GM23338 (cell line): ENCODE measurements at regions not wholly inside any gene's neighbourhood (a gene's known extent, or its start where the extent isn't known, plus 50 kb on each side); places are given as distances from the start of the nearest gene placed in this dataset.

Experiments used
- ATAC-seq: fragments of 200-7000 bp; cut with Tn5 transposase; 3 replicates; pipeline ENCODE4 v1.9.1; 2020
- DNase-seq: peaks from one replicate; pipeline ENCODE4 v3.0.0-alpha.2; 2015; ENCODE audit warnings: low spot score
- H2AFZ ChIP-seq: fragments of 200-600 bp; sonication (generic); 2 replicates; pipeline ENCODE4 v1.8.0; 2016; ENCODE audit warnings: antibody characterized with exemption, mild to moderate bottlenecking, moderate library complexity
- H3F3A ChIP-seq: fragments of 200-600 bp; sonication (generic); replicated peaks from 2 replicates; pipeline ENCODE4 v1.8.0; 2017; ENCODE audit warnings: antibody characterized with exemption, mixed run types, low read depth
- H3K27ac ChIP-seq: fragments of 200-600 bp; sonication (generic); 2 replicates; pipeline ENCODE4 v1.6.1; 2016; ENCODE audit warnings: low read depth
- H3K27me3 ChIP-seq: fragments of 200-600 bp; sonication (generic); 2 replicates; pipeline ENCODE4 v1.8.0; 2016; ENCODE audit warnings: mild to moderate bottlenecking, mixed run types, moderate library complexity; ENCODE audit not compliant: insufficient read depth
- H3K36me3 ChIP-seq: fragments of 200-600 bp; sonication (generic); 2 replicates; pipeline ENCODE4 v1.8.0; 2016; ENCODE audit warnings: mild to moderate bottlenecking; ENCODE audit not compliant: insufficient read depth
- H3K4me1 ChIP-seq: fragments of 200-600 bp; sonication (generic); 2 replicates; pipeline ENCODE4 v1.8.0; 2016; ENCODE audit warnings: mild to moderate bottlenecking, moderate library complexity; ENCODE audit not compliant: insufficient read depth
- H3K4me2 ChIP-seq: fragments of 200-600 bp; sonication (generic); 2 replicates; pipeline ENCODE4 v1.7.1; 2017; ENCODE audit warnings: mixed run types
- H3K4me3 ChIP-seq: fragments of 200-600 bp; sonication (generic); 2 replicates; pipeline ENCODE4 v1.6.1; 2016; ENCODE audit warnings: mixed run types
- H3K79me2 ChIP-seq: fragments of 200-600 bp; sonication (generic); replicated peaks from 2 replicates; pipeline ENCODE4 v1.8.0; 2017; ENCODE audit warnings: mild to moderate bottlenecking; ENCODE audit not compliant: insufficient read depth
- H3K9me2 ChIP-seq: fragments of 200-600 bp; sonication (generic); 2 replicates; pipeline ENCODE4 v1.8.0; 2017; ENCODE audit not compliant: insufficient read depth
- H4K20me1 ChIP-seq: fragments of 200-600 bp; sonication (generic); replicated peaks from 2 replicates; pipeline ENCODE4 v1.8.0; 2017; ENCODE audit warnings: mild to moderate bottlenecking; ENCODE audit not compliant: insufficient read depth
- H3K27ac Mint-ChIP-seq: 2 replicates; pipeline ENCODE4 v1.8.0; 2020; ENCODE audit warnings: inconsistent platforms, mild to moderate bottlenecking, moderate library complexity, mixed read lengths
- H3K27me3 Mint-ChIP-seq: 3 replicates; pipeline ENCODE4 v1.8.0; 2022; ENCODE audit warnings: low read depth, mild to moderate bottlenecking, moderate library complexity, mixed read lengths, inconsistent platforms; ENCODE audit not compliant: insufficient read depth, poor library complexity
- H3K36me3 Mint-ChIP-seq: 3 replicates; pipeline ENCODE4 v1.8.0; 2021; ENCODE audit warnings: low read depth, mild to moderate bottlenecking, inconsistent platforms, moderate library complexity, mixed read lengths
- H3K4me1 Mint-ChIP-seq: 3 replicates; pipeline ENCODE4 v1.8.0; 2020; ENCODE audit warnings: mild to moderate bottlenecking, inconsistent platforms, mixed read lengths
- H3K4me3 Mint-ChIP-seq: 3 replicates; pipeline ENCODE4 v1.8.0; 2021; ENCODE audit warnings: moderate library complexity, mild to moderate bottlenecking, inconsistent platforms, mixed read lengths
- H3K9me3 Mint-ChIP-seq: 3 replicates; pipeline ENCODE4 v1.8.0; 2020; ENCODE audit warnings: moderate library complexity, mild to moderate bottlenecking, inconsistent platforms, mixed read lengths
- CREB1 ChIP-seq: fragments of 250-450 bp; sonication (Bioruptor Pico); IDR thresholded peaks from 2 replicates; pipeline ENCODE4 v1.5.0; 2020; ENCODE audit warnings: low read depth, mild to moderate bottlenecking, moderate library complexity
- EZH2 ChIP-seq: fragments of 200-600 bp; sonication (generic); IDR thresholded peaks from one replicate; pipeline ENCODE4 v1.8.0; 2017; ENCODE audit warnings: antibody characterized with exemption, mild to moderate bottlenecking, low read depth; ENCODE audit not compliant: unreplicated experiment
- EZH2phosphoT487 ChIP-seq: fragments of 200-600 bp; sonication (generic); IDR thresholded peaks from one replicate; pipeline ENCODE4 v1.8.1; 2018; ENCODE audit warnings: antibody characterized with exemption; ENCODE audit not compliant: unreplicated experiment
- JUNB ChIP-seq: IDR thresholded peaks from one replicate; pipeline ENCODE4 v1.6.1; 2016; ENCODE audit warnings: antibody characterized with exemption; ENCODE audit not compliant: unreplicated experiment
- NANOG ChIP-seq: IDR thresholded peaks from 2 replicates; pipeline ENCODE4 v1.6.1; 2016; ENCODE audit warnings: antibody characterized with exemption, borderline replicate concordance
- POLR2AphosphoS5 ChIP-seq: IDR thresholded peaks from 2 replicates; pipeline ENCODE4 v1.6.1; 2016; ENCODE audit warnings: antibody characterized with exemption, low read depth
- ZNF114 ChIP-seq: fragments of 250-450 bp; sonication (Bioruptor Pico); IDR thresholded peaks from 2 replicates; pipeline ENCODE4 v1.5.0; 2020; ENCODE audit warnings: mild to moderate bottlenecking, moderate library complexity
- TF ChIP-seq, protein P1 (sequence below): fragments of 250-450 bp; sonication (Bioruptor Pico); IDR thresholded peaks from 2 replicates; pipeline ENCODE4 v1.5.0; 2020; ENCODE audit warnings: mild to moderate bottlenecking, moderate library complexity
- TF ChIP-seq, protein P2 (sequence below): IDR thresholded peaks from 2 replicates; pipeline ENCODE4 v1.6.1; 2016; ENCODE audit warnings: antibody characterized with exemption
- TF ChIP-seq, protein P3 (sequence below), 2 experiments: fragments of 200-600 bp in 1 of 2; sonication (generic) in 1 of 2; conservative IDR thresholded peaks; 2 replicates each; pipeline versions ENCODE4 v1.5.1 to v1.6.1; 2016 to 2017; ENCODE audit warnings: antibody characterized with exemption in 2 of 2, low read depth in 2 of 2, mild to moderate bottlenecking in 2 of 2, moderate library complexity in 1 of 2

DNA sequence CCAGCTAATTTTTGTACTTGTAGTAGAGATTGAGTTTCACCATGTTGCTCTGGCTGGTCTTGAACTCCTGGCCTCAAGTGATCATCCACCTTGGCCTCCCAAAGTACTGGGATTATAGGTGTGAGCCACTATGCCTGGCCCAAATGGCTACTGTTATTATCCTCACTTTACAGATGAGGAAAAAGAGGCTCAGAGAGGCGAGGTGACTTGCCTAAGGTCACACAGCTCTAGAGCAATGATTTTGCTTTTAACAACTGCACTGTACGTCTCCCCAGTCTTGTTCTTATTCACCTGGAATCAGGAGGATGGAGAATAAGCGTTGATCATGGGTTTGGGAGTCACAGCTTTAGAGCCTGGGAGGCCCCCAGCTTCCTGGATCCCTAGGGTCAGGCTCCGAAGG is 69.8 kb upstream of the NCOR2 start (continued):
- TF ChIP-seq, protein P1, sequence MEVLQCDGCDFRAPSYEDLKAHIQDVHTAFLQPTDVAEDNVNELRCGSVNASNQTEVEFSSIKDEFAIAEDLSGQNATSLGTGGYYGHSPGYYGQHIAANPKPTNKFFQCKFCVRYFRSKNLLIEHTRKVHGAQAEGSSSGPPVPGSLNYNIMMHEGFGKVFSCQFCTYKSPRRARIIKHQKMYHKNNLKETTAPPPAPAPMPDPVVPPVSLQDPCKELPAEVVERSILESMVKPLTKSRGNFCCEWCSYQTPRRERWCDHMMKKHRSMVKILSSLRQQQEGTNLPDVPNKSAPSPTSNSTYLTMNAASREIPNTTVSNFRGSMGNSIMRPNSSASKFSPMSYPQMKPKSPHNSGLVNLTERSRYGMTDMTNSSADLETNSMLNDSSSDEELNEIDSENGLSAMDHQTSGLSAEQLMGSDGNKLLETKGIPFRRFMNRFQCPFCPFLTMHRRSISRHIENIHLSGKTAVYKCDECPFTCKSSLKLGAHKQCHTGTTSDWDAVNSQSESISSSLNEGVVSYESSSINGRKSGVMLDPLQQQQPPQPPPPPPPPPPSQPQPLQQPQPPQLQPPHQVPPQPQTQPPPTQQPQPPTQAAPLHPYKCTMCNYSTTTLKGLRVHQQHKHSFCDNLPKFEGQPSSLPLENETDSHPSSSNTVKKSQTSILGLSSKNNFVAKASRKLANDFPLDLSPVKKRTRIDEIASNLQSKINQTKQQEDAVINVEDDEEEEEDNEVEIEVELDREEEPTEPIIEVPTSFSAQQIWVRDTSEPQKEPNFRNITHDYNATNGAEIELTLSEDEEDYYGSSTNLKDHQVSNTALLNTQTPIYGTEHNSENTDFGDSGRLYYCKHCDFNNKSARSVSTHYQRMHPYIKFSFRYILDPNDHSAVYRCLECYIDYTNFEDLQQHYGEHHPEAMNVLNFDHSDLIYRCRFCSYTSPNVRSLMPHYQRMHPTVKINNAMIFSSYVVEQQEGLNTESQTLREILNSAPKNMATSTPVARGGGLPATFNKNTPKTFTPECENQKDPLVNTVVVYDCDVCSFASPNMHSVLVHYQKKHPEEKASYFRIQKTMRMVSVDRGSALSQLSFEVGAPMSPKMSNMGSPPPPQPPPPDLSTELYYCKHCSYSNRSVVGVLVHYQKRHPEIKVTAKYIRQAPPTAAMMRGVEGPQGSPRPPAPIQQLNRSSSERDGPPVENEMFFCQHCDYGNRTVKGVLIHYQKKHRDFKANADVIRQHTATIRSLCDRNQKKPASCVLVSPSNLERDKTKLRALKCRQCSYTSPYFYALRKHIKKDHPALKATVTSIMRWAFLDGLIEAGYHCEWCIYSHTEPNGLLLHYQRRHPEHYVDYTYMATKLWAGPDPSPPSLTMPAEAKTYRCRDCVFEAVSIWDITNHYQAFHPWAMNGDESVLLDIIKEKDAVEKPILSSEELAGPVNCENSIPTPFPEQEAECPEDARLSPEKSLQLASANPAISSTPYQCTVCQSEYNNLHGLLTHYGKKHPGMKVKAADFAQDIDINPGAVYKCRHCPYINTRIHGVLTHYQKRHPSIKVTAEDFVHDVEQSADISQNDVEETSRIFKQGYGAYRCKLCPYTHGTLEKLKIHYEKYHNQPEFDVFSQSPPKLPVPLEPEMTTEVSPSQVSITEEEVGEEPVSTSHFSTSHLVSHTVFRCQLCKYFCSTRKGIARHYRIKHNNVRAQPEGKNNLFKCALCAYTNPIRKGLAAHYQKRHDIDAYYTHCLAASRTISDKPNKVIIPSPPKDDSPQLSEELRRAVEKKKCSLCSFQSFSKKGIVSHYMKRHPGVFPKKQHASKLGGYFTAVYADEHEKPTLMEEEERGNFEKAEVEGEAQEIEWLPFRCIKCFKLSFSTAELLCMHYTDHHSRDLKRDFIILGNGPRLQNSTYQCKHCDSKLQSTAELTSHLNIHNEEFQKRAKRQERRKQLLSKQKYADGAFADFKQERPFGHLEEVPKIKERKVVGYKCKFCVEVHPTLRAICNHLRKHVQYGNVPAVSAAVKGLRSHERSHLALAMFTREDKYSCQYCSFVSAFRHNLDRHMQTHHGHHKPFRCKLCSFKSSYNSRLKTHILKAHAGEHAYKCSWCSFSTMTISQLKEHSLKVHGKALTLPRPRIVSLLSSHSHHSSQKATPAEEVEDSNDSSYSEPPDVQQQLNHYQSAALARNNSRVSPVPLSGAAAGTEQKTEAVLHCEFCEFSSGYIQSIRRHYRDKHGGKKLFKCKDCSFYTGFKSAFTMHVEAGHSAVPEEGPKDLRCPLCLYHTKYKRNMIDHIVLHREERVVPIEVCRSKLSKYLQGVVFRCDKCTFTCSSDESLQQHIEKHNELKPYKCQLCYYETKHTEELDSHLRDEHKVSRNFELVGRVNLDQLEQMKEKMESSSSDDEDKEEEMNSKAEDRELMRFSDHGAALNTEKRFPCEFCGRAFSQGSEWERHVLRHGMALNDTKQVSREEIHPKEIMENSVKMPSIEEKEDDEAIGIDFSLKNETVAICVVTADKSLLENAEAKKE: no peak
- no peak for TF ChIP-seq JUNB
- TF ChIP-seq EZH2: no peak
- TF ChIP-seq ZNF114 (CRISPR knock-in tag): no peak

DNA sequence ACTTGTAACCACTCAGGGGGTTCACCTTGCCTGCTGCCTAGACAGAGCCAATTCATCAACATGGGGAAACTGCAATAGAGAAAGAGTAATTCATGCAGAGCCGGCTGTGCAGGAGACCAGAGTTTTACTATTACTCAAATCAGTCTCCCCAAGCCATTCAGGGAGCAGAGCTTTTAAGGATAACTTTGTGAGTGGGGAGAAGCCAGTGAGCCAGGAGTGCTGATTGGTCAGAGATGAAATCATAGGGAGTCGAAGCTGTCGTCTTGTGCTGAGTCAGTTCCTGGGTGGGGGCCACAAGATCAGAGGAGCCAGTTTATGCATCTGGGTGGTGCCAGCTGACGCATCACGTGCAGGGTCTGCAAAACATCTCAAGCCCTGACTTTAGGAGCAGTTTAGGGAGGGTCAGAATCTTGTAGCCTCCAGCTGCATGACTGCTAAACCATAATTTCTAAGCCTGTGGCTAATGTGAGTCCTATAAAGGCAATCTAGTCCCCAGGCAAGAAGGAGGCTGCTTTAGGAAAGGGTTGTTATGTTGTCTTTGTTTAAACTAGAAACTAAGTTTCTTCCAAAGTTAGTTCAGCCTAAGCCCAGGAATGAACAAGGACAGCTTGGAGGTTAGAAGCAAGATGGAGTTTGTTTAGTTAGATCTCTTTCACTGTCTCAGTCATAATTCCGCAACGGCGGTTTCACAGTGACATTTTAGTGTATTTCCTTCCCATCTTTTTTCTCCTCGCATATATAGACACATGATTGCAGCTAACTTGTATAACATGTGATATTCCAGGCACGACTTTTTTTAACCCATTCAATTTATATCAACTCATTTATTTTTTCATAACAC is 68.9 kb upstream of the NCOR2 start:
- no peak for ATAC-seq
- DNase-seq: no peak
- Histone ChIP-seq H3K4me3 (no peak overlapping the region), H2AFZ (0 out of 2 replicates have a peak overlapping the region, but pooled peaks have one; percentile 23), H3K4me1 (peaks cover 11% of the 10 kb centered on the region; the same call in 1 of the 2 replicates), H3K79me2 (no peaks in the 10 kb centered on the region), H4K20me1 (no peaks in the 10 kb centered on the region), H3K9me2 (no peaks in the 10 kb centered on the region), H3K27ac (no peak overlapping the region), H3F3A (no peaks in the 10 kb centered on the region), H3K4me2 (no peak overlapping the region), H3K36me3 (no peaks in the 10 kb centered on the region), H3K27me3 (no peaks in the 10 kb centered on the region)
- Mint-ChIP-seq H3K36me3 (no peaks in the 10 kb centered on the region), H3K27ac (0 out of 2 replicates have a peak overlapping the region, but pooled peaks have one; percentile 5), H3K4me1 (peaks cover 23% of the 10 kb centered on the region), H3K27me3 (peaks cover 10% of the 10 kb centered on the region), H3K9me3 (no peaks in the 10 kb centered on the region), H3K4me3 (no peak overlapping the region)
- TF ChIP-seq JUNB (no peak), EZH2 (no peak), NANOG (no peak), CREB1 (CRISPR knock-in tag) (no peak), POLR2AphosphoS5 (no peak), ZNF114 (CRISPR knock-in tag) (no peak), EZH2phosphoT487 (no peak)
- TF ChIP-seq, protein P2, sequence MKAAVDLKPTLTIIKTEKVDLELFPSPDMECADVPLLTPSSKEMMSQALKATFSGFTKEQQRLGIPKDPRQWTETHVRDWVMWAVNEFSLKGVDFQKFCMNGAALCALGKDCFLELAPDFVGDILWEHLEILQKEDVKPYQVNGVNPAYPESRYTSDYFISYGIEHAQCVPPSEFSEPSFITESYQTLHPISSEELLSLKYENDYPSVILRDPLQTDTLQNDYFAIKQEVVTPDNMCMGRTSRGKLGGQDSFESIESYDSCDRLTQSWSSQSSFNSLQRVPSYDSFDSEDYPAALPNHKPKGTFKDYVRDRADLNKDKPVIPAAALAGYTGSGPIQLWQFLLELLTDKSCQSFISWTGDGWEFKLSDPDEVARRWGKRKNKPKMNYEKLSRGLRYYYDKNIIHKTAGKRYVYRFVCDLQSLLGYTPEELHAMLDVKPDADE: no peak
- TF ChIP-seq, protein P3, sequence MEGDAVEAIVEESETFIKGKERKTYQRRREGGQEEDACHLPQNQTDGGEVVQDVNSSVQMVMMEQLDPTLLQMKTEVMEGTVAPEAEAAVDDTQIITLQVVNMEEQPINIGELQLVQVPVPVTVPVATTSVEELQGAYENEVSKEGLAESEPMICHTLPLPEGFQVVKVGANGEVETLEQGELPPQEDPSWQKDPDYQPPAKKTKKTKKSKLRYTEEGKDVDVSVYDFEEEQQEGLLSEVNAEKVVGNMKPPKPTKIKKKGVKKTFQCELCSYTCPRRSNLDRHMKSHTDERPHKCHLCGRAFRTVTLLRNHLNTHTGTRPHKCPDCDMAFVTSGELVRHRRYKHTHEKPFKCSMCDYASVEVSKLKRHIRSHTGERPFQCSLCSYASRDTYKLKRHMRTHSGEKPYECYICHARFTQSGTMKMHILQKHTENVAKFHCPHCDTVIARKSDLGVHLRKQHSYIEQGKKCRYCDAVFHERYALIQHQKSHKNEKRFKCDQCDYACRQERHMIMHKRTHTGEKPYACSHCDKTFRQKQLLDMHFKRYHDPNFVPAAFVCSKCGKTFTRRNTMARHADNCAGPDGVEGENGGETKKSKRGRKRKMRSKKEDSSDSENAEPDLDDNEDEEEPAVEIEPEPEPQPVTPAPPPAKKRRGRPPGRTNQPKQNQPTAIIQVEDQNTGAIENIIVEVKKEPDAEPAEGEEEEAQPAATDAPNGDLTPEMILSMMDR (conservative IDR thresholded peaks at IDR 0.05; ENCODE audit: low read depth in 2 of 2): no peak
